ENCODE measurements at regions not wholly inside any gene's neighbourhood (a gene's known extent, or its start where the extent isn't known, plus 50 kb on each side); places are given as distances from the start of the nearest gene placed in this dataset.

GRCh38 chr3:137121704-137122314, 164.0 kb downstream of the IL20RB start:
- no peak for TF ChIP-seq MAX (IDR thresholded peaks at IDR 0.05)
- peak; percentile 45 for TF ChIP-seq CTCF (IDR thresholded peaks at IDR 0.05; ENCODE audit: low read depth, low read length, missing input control)
- TF ChIP-seq JUND (IDR thresholded peaks at IDR 0.05): no peak
- TF ChIP-seq REST (IDR thresholded peaks at IDR 0.05): no peak

Measured in liver (tissue), 3 donors.